CD14-positive monocyte (primary cell): ENCODE measurements at regions not wholly inside any gene's neighbourhood (a gene's known extent, or its start where the extent isn't known, plus 50 kb on each side); places are given as distances from the start of the nearest gene placed in this dataset.
"Not testable (repeated sequence)": the region's sequence is repeated elsewhere in the genome, so short reads cannot be mapped to it uniquely, and the experiment has no call there.

Source experiments
- DNase-seq, 3 donors: peaks; one replicate each; pipeline ENCODE4 v3.0.0-alpha.2; 2011 to 2022
- H2AFZ ChIP-seq: 2 replicates; pipeline ENCODE4 v1.6.0; 2012; ENCODE audit warnings: mild to moderate bottlenecking, low read depth, low read length, inconsistent platforms; ENCODE audit not compliant: insufficient read depth, poor library complexity, severe bottlenecking
- H3K27ac ChIP-seq, 2 donors: 1 replicate in 1 of 2; 2 replicates in 1 of 2; pipeline ENCODE4 v1.5.1; 2012 to 2013; ENCODE audit warnings: low read length in 2 of 2, control low read depth in 1 of 2, inconsistent platforms in 1 of 2, low read depth in 1 of 2, mild to moderate bottlenecking in 1 of 2
- H3K27me3 ChIP-seq, 2 donors: one replicate each; pipeline versions ENCODE4 v1.6.0 to v1.6.1; 2011 to 2013; ENCODE audit warnings: low read length in 2 of 2; ENCODE audit not compliant: control insufficient read depth in 2 of 2, insufficient read depth in 2 of 2
- H3K36me3 ChIP-seq, 2 donors: replicated peaks in 1 of 2; 1 replicate in 1 of 2; 2 replicates in 1 of 2; pipeline versions ENCODE4 v1.5.1 to v1.6.1; 2012 to 2013; ENCODE audit warnings: low read length in 2 of 2, control low read depth in 1 of 2, inconsistent platforms in 1 of 2, mild to moderate bottlenecking in 1 of 2; ENCODE audit not compliant: insufficient read depth in 2 of 2, control insufficient read depth in 1 of 2
- H3K4me1 ChIP-seq, 2 donors: 1 replicate in 1 of 2; 2 replicates in 1 of 2; pipeline versions ENCODE4 v1.5.1 to v1.6.1; 2012 to 2013; ENCODE audit warnings: low read length in 2 of 2, control low read depth in 1 of 2, inconsistent platforms in 1 of 2, mild to moderate bottlenecking in 1 of 2, moderate library complexity in 1 of 2; ENCODE audit not compliant: insufficient read depth in 2 of 2, control insufficient read depth in 1 of 2
- H3K4me2 ChIP-seq: replicated peaks from 2 replicates; pipeline ENCODE3; 2012; ENCODE audit warnings: low read length, moderate library complexity, mild to moderate bottlenecking; ENCODE audit not compliant: poor library complexity, severe bottlenecking; ENCODE audit errors: extremely low read depth
- H3K4me3 ChIP-seq, 3 experiments: fragments of 200-600 bp in 1 of 3; sonication (generic) in 1 of 3; replicated peaks in 1 of 3; 1 replicate in 2 of 3; 2 replicates in 1 of 3; pipeline ENCODE4 v1.5.1; 2011 to 2013; ENCODE audit warnings: low read length in 3 of 3, mild to moderate bottlenecking in 3 of 3, control low read depth in 2 of 3, low read depth in 2 of 3, inconsistent platforms in 1 of 3, moderate library complexity in 1 of 3
- H3K79me2 ChIP-seq: 2 replicates; pipeline ENCODE4 v1.6.0; 2012; ENCODE audit warnings: mild to moderate bottlenecking, control low read depth, inconsistent platforms, low read length, moderate library complexity; ENCODE audit not compliant: insufficient read depth
- H3K9ac ChIP-seq: 2 replicates; pipeline ENCODE4 v1.6.0; 2017; ENCODE audit warnings: low read length, mild to moderate bottlenecking; ENCODE audit not compliant: insufficient read depth, poor library complexity, severe bottlenecking
- H3K9me3 ChIP-seq, 2 donors: replicated peaks in 1 of 2; 1 replicate in 1 of 2; 2 replicates in 1 of 2; pipeline versions ENCODE4 v1.5.1 to v1.6.1; 2012 to 2013; ENCODE audit warnings: low read length in 2 of 2, control low read depth in 1 of 2; ENCODE audit not compliant: control insufficient read depth in 1 of 2, insufficient read depth in 1 of 2
- H4K20me1 ChIP-seq: 2 replicates; pipeline ENCODE4 v1.6.0; 2012; ENCODE audit warnings: mild to moderate bottlenecking, low read length, control low read depth, moderate library complexity; ENCODE audit not compliant: insufficient read depth
- H3K27ac Mint-ChIP-seq, 7 donors: one replicate each; pipeline ENCODE4 v1.8.0; 2020; ENCODE audit warnings: mild to moderate bottlenecking in 7 of 7, mixed read lengths in 7 of 7, moderate library complexity in 6 of 7, inconsistent platforms in 2 of 7
- H3K27me3 Mint-ChIP-seq, 3 donors: one replicate each; pipeline ENCODE4 v1.8.0; 2021 to 2022; ENCODE audit warnings: low read depth in 3 of 3, mild to moderate bottlenecking in 3 of 3, mixed read lengths in 3 of 3, moderate library complexity in 3 of 3, inconsistent platforms in 1 of 3
- H3K36me3 Mint-ChIP-seq, 2 donors: one replicate each; pipeline ENCODE4 v1.8.0; 2020; ENCODE audit warnings: mixed read lengths in 2 of 2, inconsistent platforms in 1 of 2, mild to moderate bottlenecking in 1 of 2
- H3K4me1 Mint-ChIP-seq: one replicate; pipeline ENCODE4 v1.8.0; 2020; ENCODE audit warnings: mild to moderate bottlenecking, mixed read lengths
- H3K4me3 Mint-ChIP-seq, 2 donors: one replicate each; pipeline ENCODE4 v1.8.0; 2020; ENCODE audit warnings: mild to moderate bottlenecking in 2 of 2, mixed read lengths in 2 of 2, moderate library complexity in 1 of 2
- H3K9me3 Mint-ChIP-seq, 7 donors: one replicate each; pipeline ENCODE4 v1.8.0; 2020 to 2022; ENCODE audit warnings: mixed read lengths in 7 of 7, mild to moderate bottlenecking in 6 of 7, moderate library complexity in 6 of 7, inconsistent platforms in 2 of 7
- CTCF ChIP-seq: fragments of 200-600 bp; IDR thresholded peaks from one replicate; pipeline ENCODE4 v1.8.0; 2022; ENCODE audit warnings: antibody characterized with exemption, mild to moderate bottlenecking
- WGBS: methylation state at CpG from one replicate; pipeline ENCODE4 v1.1.5; 2013; ENCODE audit warnings: missing lambda C conversion rate; ENCODE audit not compliant: insufficient coverage; 5-methylcytosine and 5-hydroxymethylcytosine counted together
- intact Hi-C, 2 donors: fragments of 100-400 bp; cut with micrococcal nuclease; formaldehyde crosslinking; loops; one replicate each; pipeline versions ENCODE4 v1.15.0 to v1.15.1; 2023

GRCh38 chr10:21355591-21356011, 169.9 kb downstream of the SKIDA1 start:
- Histone ChIP-seq H3K27me3 (no peaks in the 10 kb centered on the region), H2AFZ (no peak overlapping the region), H3K9me3 (peaks cover 0 to 3% of the 10 kb centered on the region in 2 donors), H3K9ac (no peak overlapping the region), H3K27ac (no peak overlapping the region), H3K4me2 (no peak overlapping the region), H3K79me2 (no peaks in the 10 kb centered on the region), H3K36me3 (no peaks in the 10 kb centered on the region), H3K4me3 (no peak overlapping the region), H3K4me1 (no peaks in the 10 kb centered on the region), H4K20me1 (no peaks in the 10 kb centered on the region)
- intact Hi-C loops, result no loop called here
- H3K4me1 Mint-ChIP-seq, result no peaks in the 10 kb centered on the region
- no peak overlapping the region for H3K4me3 Mint-ChIP-seq
- peaks cover 1 to 11% (median 8%) of the 10 kb centered on the region in 7 donors for H3K9me3 Mint-ChIP-seq
- no peak for DNase-seq
- no peak overlapping the region for H3K27ac Mint-ChIP-seq
- H3K27me3 Mint-ChIP-seq, result peaks cover 0 to 3% (median 1%) of the 10 kb centered on the region in 3 donors
- TF ChIP-seq CTCF, result no peak
- 80% methylated on average over 2 of the region's 2 CpGs for WGBS
- no peaks in the 10 kb centered on the region for H3K36me3 Mint-ChIP-seq

GRCh38 chr10:21352886-21353285, 172.6 kb downstream of the SKIDA1 start:
- Histone ChIP-seq H3K79me2 (no peaks in the 10 kb centered on the region), H3K4me1 (no peaks in the 10 kb centered on the region), H3K36me3 (no peaks in the 10 kb centered on the region), H4K20me1 (no peaks in the 10 kb centered on the region), H3K27ac (no peak overlapping the region), H2AFZ (no peak overlapping the region), H3K4me2 (no peak overlapping the region), H3K4me3 (no peak overlapping the region), H3K9ac (no peak overlapping the region), H3K9me3 (peaks cover 0 to 3% of the 10 kb centered on the region in 2 donors), H3K27me3 (no peaks in the 10 kb centered on the region)
- no peak for TF ChIP-seq CTCF
- Mint-ChIP-seq H3K27ac (no peak overlapping the region), H3K27me3 (peaks cover 0 to 6% (median under 1%) of the 10 kb centered on the region in 3 donors), H3K9me3 (peaks cover 1 to 16% (median 9%) of the 10 kb centered on the region in 7 donors), H3K36me3 (no peaks in the 10 kb centered on the region), H3K4me1 (no peaks in the 10 kb centered on the region), H3K4me3 (no peak overlapping the region)
- intact Hi-C loops, result no loop called here
- WGBS, result no CpG with 5 or more reads among the region's 1 CpG
- no peak for DNase-seq

DNA sequence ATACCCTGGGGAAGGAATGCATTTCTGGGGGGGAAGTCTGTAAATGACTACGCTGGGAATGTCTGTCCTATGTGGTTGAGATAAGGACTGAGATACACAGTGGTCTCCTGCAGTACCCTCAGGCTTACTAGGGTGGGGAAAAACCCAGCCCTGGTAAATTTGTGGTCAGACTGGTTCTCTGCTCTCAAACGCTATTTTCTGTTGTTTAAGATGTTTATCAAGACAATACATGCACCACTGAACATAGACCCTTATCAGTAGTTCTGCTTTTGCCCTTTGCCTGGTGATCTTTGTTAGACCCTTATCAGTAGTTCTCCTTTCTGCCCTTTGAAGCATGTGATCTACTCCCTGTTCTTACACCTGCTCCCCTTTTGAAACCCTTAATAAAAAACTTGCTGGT, 173.9 kb downstream of the SKIDA1 start:
- H3K36me3 Mint-ChIP-seq, H3K27ac ChIP-seq, H3K4me1 ChIP-seq, DNase-seq, intact Hi-C loops, H2AFZ ChIP-seq, H3K9ac ChIP-seq, H3K4me3 ChIP-seq, H3K9me3 ChIP-seq, H3K4me1 Mint-ChIP-seq, H3K27me3 ChIP-seq, H4K20me1 ChIP-seq, H3K27ac Mint-ChIP-seq, H3K36me3 ChIP-seq, H3K4me3 Mint-ChIP-seq, H3K27me3 Mint-ChIP-seq, H3K79me2 ChIP-seq, H3K4me2 ChIP-seq: not testable (repeated sequence)
- H3K9me3 Mint-ChIP-seq, result peaks cover 1 to 16% (median 9%) of the 10 kb centered on the region in 7 donors
- no CpG with 5 or more reads among the region's 2 CpGs for WGBS
